Kidney epithelial cell (primary cell): ENCODE measurements at regions not wholly inside any gene's neighbourhood (a gene's known extent, or its start where the extent isn't known, plus 50 kb on each side); places are given as distances from the start of the nearest gene placed in this dataset.

Source experiments
- DNase-seq: peaks from one replicate; pipeline ENCODE4 v3.0.0-alpha.2; 2010; ENCODE audit warnings: low read depth
- H3K27me3 ChIP-seq: 2 replicates; pipeline ENCODE4 v1.6.0; 2011; ENCODE audit warnings: low read length; ENCODE audit not compliant: control insufficient read depth, insufficient read depth
- H3K36me3 ChIP-seq: 2 replicates; pipeline ENCODE4 v1.5.1; 2011; ENCODE audit warnings: low read length; ENCODE audit not compliant: control insufficient read depth, insufficient read depth
- H3K4me3 ChIP-seq: 2 replicates; pipeline ENCODE4 v1.5.1; 2011; ENCODE audit warnings: low read depth, mild to moderate bottlenecking, control low read depth, low read length
- TF ChIP-seq, protein P1 (sequence below): IDR thresholded peaks from 2 replicates; pipeline ENCODE4 v1.5.1; 2011; ENCODE audit warnings: mild to moderate bottlenecking, moderate library complexity, low read length, control low read depth, inconsistent platforms; ENCODE audit not compliant: insufficient read depth, poor library complexity, severe bottlenecking

DNA sequence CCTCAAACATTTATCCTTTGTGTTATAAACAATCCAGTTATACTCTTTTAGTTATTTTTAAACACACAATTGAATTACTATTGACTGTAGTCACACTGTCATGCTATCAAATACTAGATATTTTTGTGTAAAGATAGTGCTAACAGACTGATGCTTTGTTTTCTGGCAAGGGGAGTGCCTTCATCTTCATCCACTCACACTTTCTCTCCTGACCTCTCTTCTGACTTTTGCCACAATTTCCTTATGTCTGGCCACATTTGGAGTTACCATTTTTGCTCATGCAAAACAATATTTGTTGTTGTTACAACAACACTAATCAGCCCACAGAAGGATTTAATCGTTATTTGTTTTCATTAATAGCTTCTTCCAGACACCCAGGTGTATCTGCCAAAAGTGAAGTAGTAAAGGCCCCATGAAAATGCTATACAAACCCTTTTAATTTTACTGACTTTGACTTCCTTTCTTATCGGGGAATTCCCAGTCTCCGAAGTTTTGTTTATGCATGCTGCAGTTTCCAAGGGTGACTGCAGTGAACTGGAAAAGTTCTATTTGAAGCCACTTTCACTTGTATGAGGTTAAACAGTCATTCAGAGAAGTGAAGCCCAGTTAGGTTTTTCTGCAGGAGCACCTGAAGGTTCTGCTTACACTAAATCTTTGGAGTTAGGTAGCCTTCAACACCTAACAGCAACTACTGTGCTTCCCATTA, 66.1 kb upstream of the FRY start:
- Histone ChIP-seq H3K27me3 (no peaks in the 10 kb centered on the region), H3K4me3 (no peak overlapping the region), H3K36me3 (no peaks in the 10 kb centered on the region)
- TF ChIP-seq, protein P1, sequence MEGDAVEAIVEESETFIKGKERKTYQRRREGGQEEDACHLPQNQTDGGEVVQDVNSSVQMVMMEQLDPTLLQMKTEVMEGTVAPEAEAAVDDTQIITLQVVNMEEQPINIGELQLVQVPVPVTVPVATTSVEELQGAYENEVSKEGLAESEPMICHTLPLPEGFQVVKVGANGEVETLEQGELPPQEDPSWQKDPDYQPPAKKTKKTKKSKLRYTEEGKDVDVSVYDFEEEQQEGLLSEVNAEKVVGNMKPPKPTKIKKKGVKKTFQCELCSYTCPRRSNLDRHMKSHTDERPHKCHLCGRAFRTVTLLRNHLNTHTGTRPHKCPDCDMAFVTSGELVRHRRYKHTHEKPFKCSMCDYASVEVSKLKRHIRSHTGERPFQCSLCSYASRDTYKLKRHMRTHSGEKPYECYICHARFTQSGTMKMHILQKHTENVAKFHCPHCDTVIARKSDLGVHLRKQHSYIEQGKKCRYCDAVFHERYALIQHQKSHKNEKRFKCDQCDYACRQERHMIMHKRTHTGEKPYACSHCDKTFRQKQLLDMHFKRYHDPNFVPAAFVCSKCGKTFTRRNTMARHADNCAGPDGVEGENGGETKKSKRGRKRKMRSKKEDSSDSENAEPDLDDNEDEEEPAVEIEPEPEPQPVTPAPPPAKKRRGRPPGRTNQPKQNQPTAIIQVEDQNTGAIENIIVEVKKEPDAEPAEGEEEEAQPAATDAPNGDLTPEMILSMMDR: no peak
- peak; percentile 85 for DNase-seq

DNA sequence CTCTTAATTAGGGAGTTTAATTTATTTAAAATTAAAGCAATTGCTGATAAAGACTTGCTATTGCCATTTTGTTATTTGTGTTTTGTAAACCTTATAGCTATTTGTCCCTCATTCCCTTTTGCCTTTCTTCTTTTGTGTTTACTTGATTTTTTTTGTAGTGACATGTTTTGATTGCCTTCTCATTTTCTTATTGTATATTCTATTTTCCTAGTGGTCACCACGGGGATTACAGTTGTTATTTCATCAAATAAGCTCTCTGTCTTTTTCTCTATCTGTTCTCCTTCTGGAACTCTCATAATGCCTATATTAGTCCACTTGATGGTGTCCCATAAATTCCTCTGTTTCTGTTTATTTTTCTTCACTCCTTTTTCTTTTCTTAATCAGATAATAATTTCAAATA, 64.4 kb upstream of the FRY start:
- TF ChIP-seq, protein P1: no peak
- Histone ChIP-seq H3K4me3 (no peak overlapping the region), H3K36me3 (no peaks in the 10 kb centered on the region), H3K27me3 (no peaks in the 10 kb centered on the region)
- DNase-seq: no peak

DNA sequence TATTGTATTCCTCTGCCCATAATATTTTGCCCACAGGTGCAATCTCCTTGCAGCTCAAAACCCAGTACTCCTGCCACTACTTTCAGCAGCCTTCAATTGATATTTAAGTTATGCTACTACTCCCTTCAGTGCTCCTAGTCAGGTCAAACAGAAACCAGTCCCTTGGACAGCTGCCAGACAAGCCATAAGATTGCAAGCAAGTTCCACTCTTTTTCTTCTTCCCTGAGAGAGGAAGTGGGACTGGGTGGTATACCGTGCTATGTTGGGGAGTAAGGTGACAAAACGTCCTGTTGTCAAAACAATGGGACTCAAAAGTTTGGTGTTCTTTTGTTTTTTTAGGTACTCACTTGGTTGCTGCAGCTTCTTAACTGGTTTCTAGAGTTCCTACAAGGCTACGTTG, 63.1 kb upstream of the FRY start:
- TF ChIP-seq, protein P1: no peak
- no peak for DNase-seq
- H3K36me3 ChIP-seq: no peaks in the 10 kb centered on the region

DNA sequence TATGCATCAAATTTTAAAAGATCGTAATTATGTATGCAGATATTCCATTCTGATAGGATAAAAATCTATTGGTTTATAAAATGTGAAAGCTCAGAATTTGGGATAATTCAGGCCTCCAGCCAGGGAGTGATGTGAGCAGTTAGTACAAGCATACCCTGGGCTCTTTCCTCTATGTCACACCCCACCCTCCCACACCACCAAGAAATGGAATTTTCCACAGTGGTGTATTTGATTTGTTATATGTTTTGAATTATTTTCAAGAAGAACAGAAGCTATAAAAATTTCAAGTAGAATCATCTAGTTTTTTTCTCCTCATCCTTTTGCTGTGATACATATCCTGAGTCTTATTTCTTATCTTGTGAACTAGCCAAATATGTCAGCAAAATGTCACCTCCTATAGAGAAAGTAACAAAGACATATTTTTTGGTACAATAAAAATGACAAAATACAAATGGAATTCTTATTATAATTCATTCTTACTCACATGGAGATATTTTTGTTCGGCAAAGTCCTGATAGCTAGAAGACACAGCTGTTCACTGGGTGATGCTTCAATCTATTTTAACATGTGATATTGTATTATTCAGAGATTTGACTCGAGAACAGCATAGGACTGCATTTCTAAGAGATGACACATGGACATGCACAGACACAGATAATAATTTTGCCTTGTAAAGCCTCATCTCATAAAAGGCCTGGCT, 61.2 kb upstream of the FRY start:
- TF ChIP-seq, protein P1: no peak
- H3K4me3 ChIP-seq: no peak overlapping the region
- H3K27me3 ChIP-seq: no peaks in the 10 kb centered on the region
- no peaks in the 10 kb centered on the region for H3K36me3 ChIP-seq
- no peak for DNase-seq

More for the DNA sequence above, 63.1 kb upstream of the FRY start:
- no peaks in the 10 kb centered on the region for H3K27me3 ChIP-seq
- no peak overlapping the region for H3K4me3 ChIP-seq

DNA sequence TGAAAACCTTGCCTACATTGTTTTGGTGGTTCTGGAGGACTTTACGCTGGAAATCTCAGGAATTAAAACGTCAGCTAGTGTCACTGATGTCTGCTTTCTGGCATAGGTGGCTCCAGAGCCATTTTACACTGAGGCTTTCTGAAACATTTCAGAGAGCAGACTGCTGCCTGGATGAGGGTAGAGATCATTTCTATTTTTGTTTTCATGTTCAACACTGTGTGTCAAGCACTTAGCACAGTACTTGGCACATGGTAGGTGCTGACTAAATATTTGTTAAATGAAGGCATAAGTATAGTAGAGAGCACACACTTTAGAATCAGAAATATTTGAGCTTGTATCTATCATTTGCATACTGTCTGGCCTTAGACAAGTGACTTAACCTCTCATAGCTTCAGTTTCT, 59.1 kb upstream of the FRY start:
- no peaks in the 10 kb centered on the region for H3K27me3 ChIP-seq
- TF ChIP-seq, protein P1: no peak
- no peaks in the 10 kb centered on the region for H3K36me3 ChIP-seq
- no peak overlapping the region for H3K4me3 ChIP-seq
- DNase-seq: no peak
